ENCODE measurements at regions not wholly inside any gene's neighbourhood (a gene's known extent, or its start where the extent isn't known, plus 50 kb on each side); places are given as distances from the start of the nearest gene placed in this dataset.

GRCh38 chr7:155211761-155212160, 85.9 kb upstream of the INSIG1 start:
- H3K9me2 ChIP-seq (ENCODE audit: insufficient read depth) = no peaks in the 10 kb centered on the region
- H3K4me2 ChIP-seq (ENCODE audit: unreplicated experiment) = no peak overlapping the region
- H2AFZ ChIP-seq = no peak overlapping the region
- H3K36me3 ChIP-seq (ENCODE audit: low read depth) = no peaks in the 10 kb centered on the region
- no peak overlapping the region for H3K27ac ChIP-seq
- H3K9ac ChIP-seq = no peak overlapping the region
- TF ChIP-seq EZH2phosphoT487 (IDR thresholded peaks at IDR 0.05; ENCODE audit: insufficient read depth, low read depth) = no peak
- TF ChIP-seq EZH2 (IDR thresholded peaks at IDR 0.05; ENCODE audit: insufficient read depth, poor library complexity, severe bottlenecking) = no peak
- no peaks in the 10 kb centered on the region for H3K27me3 ChIP-seq (replicated peaks; ENCODE audit: insufficient read depth)
- H3K4me1 ChIP-seq (ENCODE audit: insufficient read depth) = peaks cover 26% of the 10 kb centered on the region
- no peak overlapping the region for H3K4me3 ChIP-seq
- no peaks in the 10 kb centered on the region; the same call in 1 of the 2 replicates for H3K79me2 ChIP-seq (ENCODE audit: insufficient read depth)
- no peak for DNase-seq
- 95 to 96% methylated on average over 4 of the region's 4 CpGs for WGBS, 2 experiments (ENCODE audit: low coverage in 1 of 2, low lambda C conversion rate in 2 of 2, missing lambda C conversion rate in 2 of 2)
- peaks cover 6% of the 10 kb centered on the region for H3F3A ChIP-seq (ENCODE audit: insufficient read depth)
- H4K20me1 ChIP-seq (ENCODE audit: insufficient read depth) = no peaks in the 10 kb centered on the region
- no peaks in the 10 kb centered on the region for H3K9me3 ChIP-seq (ENCODE audit: low read depth)
- in situ Hi-C loops (cut with MboI) = no loop called here

- TF ChIP-seq EZH2 (IDR thresholded peaks at IDR 0.05; ENCODE audit: insufficient read depth, poor library complexity, severe bottlenecking) (no peak), EZH2phosphoT487 (IDR thresholded peaks at IDR 0.05; ENCODE audit: insufficient read depth, low read depth) (no peak)
- Histone ChIP-seq H3K79me2 (ENCODE audit: insufficient read depth) (no peaks in the 10 kb centered on the region; the same call in 1 of the 2 replicates), H3K4me2 (ENCODE audit: unreplicated experiment) (peak overlapping the region; percentile 93), H2AFZ (no peak overlapping the region), H3K9me2 (ENCODE audit: insufficient read depth) (no peaks in the 10 kb centered on the region), H3K4me3 (no peak overlapping the region), H3K36me3 (ENCODE audit: low read depth) (no peaks in the 10 kb centered on the region), H3K27ac (peak overlapping the region; percentile 79), H3K27me3 (replicated peaks; ENCODE audit: insufficient read depth) (no peaks in the 10 kb centered on the region), H3K4me1 (ENCODE audit: insufficient read depth) (peaks cover 22% of the 10 kb centered on the region), H3F3A (ENCODE audit: insufficient read depth) (no peaks in the 10 kb centered on the region), H3K9me3 (ENCODE audit: low read depth) (no peaks in the 10 kb centered on the region), H3K9ac (peak overlapping the region; percentile 96), H4K20me1 (ENCODE audit: insufficient read depth) (no peaks in the 10 kb centered on the region)
- in situ Hi-C loops (cut with MboI) = no loop called here
- DNase-seq = no peak
- WGBS, 2 experiments (ENCODE audit: low coverage in 1 of 2, low lambda C conversion rate in 2 of 2, missing lambda C conversion rate in 2 of 2) = 85 to 89% methylated on average over 15 of the region's 15 CpGs
Measured at GRCh38 chr7:155212301-155213015, 85.2 kb upstream of the INSIG1 start.

- Histone ChIP-seq H3K9me3 (ENCODE audit: low read depth) (no peaks in the 10 kb centered on the region), H3K79me2 (ENCODE audit: insufficient read depth) (no peaks in the 10 kb centered on the region; the same call in 1 of the 2 replicates), H3K4me3 (peak overlapping the region; percentile 75), H3K9me2 (ENCODE audit: insufficient read depth) (no peaks in the 10 kb centered on the region), H3K9ac (peak overlapping the region; percentile 96), H3F3A (ENCODE audit: insufficient read depth) (no peaks in the 10 kb centered on the region), H3K4me2 (ENCODE audit: unreplicated experiment) (peak overlapping the region; percentile 93), H3K4me1 (ENCODE audit: insufficient read depth) (peaks cover 22% of the 10 kb centered on the region), H3K27ac (peak overlapping the region; percentile 79), H3K27me3 (replicated peaks; ENCODE audit: insufficient read depth) (no peaks in the 10 kb centered on the region), H2AFZ (peak overlapping the region; percentile 69), H3K36me3 (ENCODE audit: low read depth) (no peaks in the 10 kb centered on the region), H4K20me1 (ENCODE audit: insufficient read depth) (no peaks in the 10 kb centered on the region)
- peak; percentile 91 for DNase-seq
- no peak for TF ChIP-seq EZH2phosphoT487 (IDR thresholded peaks at IDR 0.05; ENCODE audit: insufficient read depth, low read depth)
- no peak for TF ChIP-seq EZH2 (IDR thresholded peaks at IDR 0.05; ENCODE audit: insufficient read depth, poor library complexity, severe bottlenecking)
- in situ Hi-C loops (cut with MboI) = no loop called here
- 24 to 37% methylated on average over 4 of the region's 4 CpGs for WGBS, 2 experiments (ENCODE audit: low coverage in 1 of 2, low lambda C conversion rate in 2 of 2, missing lambda C conversion rate in 2 of 2)
Measured at GRCh38 chr7:155213385-155213784, 84.3 kb upstream of the INSIG1 start.

GRCh38 chr7:155213955-155214740, 83.5 kb upstream of the INSIG1 start:
- peaks cover 22% of the 10 kb centered on the region for H3K4me1 ChIP-seq (ENCODE audit: insufficient read depth)
- H3K9me3 ChIP-seq (ENCODE audit: low read depth) = no peaks in the 10 kb centered on the region
- peak overlapping the region; percentile 79 for H3K27ac ChIP-seq
- H3F3A ChIP-seq (ENCODE audit: insufficient read depth) = no peaks in the 10 kb centered on the region
- no peak for TF ChIP-seq EZH2phosphoT487 (IDR thresholded peaks at IDR 0.05; ENCODE audit: insufficient read depth, low read depth)
- TF ChIP-seq EZH2 (IDR thresholded peaks at IDR 0.05; ENCODE audit: insufficient read depth, poor library complexity, severe bottlenecking) = no peak
- H3K4me2 ChIP-seq (ENCODE audit: unreplicated experiment) = peak overlapping the region; percentile 93
- H3K4me3 ChIP-seq = peak overlapping the region; percentile 75
- H3K36me3 ChIP-seq (ENCODE audit: low read depth) = no peaks in the 10 kb centered on the region
- DNase-seq = peak; percentile 87
- peak overlapping the region; percentile 96 for H3K9ac ChIP-seq
- H3K27me3 ChIP-seq (replicated peaks; ENCODE audit: insufficient read depth) = no peaks in the 10 kb centered on the region
- no peaks in the 10 kb centered on the region for H3K9me2 ChIP-seq (ENCODE audit: insufficient read depth)
- H4K20me1 ChIP-seq (ENCODE audit: insufficient read depth) = no peaks in the 10 kb centered on the region
- no peaks in the 10 kb centered on the region; the same call in 1 of the 2 replicates for H3K79me2 ChIP-seq (ENCODE audit: insufficient read depth)
- 4 to 5% methylated on average over 20 to 26 of the region's 26 CpGs for WGBS, 2 experiments (ENCODE audit: low coverage in 1 of 2, low lambda C conversion rate in 2 of 2, missing lambda C conversion rate in 2 of 2)
- in situ Hi-C loops (cut with MboI) = no loop called here
- H2AFZ ChIP-seq = peak overlapping the region; percentile 69

Data from GM23248 (cell line).